Epidermal melanocyte (primary cell): ENCODE measurements at regions not wholly inside any gene's neighbourhood (a gene's known extent, or its start where the extent isn't known, plus 50 kb on each side); places are given as distances from the start of the nearest gene placed in this dataset.
"Not testable (repeated sequence)": the region's sequence is repeated elsewhere in the genome, so short reads cannot be mapped to it uniquely, and the experiment has no call there.

ENCODE experiments used
- DNase-seq: peaks from one replicate; pipeline ENCODE4 v3.0.0; 2011; ENCODE audit warnings: low spot score; ENCODE audit not compliant: insufficient read length

DNA sequence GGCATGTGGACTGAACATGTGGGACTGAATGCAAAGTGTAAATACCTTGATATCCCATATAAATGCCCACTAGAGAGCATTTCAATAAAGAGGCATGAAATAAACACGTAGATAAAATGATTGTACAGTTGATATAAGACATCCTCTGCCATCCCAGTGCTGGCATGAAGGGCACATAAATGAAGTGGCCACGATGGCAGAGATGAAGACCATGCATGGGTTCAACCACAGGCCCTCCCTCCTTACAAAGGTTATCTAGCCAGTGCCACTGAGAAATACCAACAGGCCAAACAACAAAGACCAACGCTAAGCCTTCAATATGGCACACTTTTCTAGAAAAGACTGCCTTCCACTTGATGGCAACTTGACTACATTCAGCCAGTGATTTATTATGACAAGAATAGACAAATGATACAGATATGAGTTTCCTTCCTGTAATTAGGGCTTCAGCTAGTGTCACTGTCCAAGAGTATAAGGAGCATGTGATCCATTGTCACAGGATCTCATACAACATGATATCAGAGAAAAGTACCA, 493.9 kb upstream of the MAP2 start:
- DNase-seq, result no peak

DNA sequence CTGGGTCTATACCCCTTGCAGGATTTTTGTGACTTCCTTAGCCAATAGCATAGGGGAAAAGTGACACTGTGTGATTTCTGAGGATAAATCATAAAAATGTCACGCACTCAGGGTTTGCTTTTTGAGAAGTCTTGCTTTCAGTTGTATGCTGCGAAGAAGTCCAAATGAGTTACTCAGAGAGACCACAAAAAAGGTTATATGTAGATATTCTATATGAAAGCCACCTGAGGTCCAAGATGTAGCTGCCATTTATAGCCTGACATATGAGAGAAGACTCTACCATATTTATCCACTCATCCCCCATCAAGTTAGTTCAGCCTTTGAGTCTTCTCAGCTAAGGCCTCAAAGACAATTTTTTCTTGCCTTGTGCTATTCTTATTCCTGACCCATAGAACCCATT, 488.3 kb upstream of the MAP2 start:
- DNase-seq, result no peak

GRCh38 chr2:208937521-208937920, 486.3 kb upstream of the MAP2 start:
- DNase-seq, result no peak

GRCh38 chr2:208939852-208940251, 484.0 kb upstream of the MAP2 start:
- DNase-seq, result no peak

DNA sequence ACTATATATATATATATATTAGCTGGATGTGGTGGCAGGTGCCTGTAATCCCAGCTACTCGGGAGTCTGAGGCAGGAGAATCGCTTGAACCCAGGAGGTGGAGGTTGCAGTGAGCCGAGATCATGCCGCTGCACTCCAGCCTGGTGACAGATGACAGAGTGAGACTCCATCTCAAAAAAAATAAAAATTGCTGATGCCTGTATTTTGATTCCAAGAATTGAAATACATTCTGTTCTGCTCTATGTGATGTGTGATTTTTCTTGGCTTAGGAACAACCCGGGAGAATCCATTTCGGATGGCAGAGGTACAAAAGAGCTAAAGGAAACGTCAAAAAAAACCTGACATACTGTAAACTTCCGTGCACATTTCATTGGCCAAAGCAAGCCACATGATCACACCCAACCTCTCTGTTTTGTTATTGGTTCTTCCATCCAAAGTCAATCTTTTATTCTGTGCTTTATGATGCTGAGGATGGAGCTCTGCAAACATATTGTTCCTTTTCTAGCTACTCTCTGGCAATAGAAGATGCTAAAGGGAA, 478.1 kb upstream of the MAP2 start:
- DNase-seq, result no peak

- no peak for DNase-seq
Measured at GRCh38 chr2:208948073-208948472, 475.8 kb upstream of the MAP2 start.

- no peak for DNase-seq
Measured at GRCh38 chr2:208970070-208970469, 453.8 kb upstream of the MAP2 start.

- DNase-seq, result no peak
Measured at GRCh38 chr2:208977582-208977981, 446.3 kb upstream of the MAP2 start.

GRCh38 chr2:208978946-208979345, 444.9 kb upstream of the MAP2 start:
- DNase-seq, result no peak

DNA sequence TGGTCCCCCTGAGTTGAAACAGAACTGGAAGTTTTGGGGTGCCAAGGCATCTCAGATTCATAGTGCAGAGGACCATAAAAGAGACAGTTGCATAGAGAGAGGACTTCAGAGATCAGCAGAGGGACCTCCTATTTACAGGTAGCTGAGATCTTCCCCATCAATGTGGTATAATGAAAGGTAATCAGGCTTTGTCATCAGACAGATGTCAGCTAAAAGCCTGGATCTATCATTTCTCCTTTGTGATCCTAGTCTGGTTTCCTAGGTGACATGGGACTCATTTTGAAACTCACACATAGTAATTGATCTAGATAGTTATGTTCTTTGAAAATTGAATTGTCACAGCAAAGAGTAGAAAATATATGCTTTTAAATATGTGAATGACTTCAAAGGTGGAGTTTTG, 443.5 kb upstream of the MAP2 start:
- DNase-seq, result no peak

DNA sequence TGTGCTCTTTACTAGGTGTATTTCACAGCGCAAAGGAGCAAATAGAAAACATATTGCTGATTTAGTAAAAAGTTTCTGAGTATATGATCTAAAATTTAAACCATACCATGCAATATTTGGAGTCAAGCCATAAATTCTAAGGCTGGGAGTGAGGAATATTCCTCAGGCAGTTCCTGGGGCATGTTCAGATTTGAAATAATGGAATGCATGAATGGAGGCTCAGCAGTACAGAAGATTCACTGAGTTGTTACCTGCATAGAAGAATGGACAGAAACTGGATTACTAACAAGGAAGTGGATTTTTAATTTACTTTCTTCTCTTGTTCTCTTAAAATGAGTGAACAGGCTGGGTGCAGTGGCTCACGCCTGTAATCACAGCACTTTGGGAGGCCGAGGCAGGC, 441.0 kb upstream of the MAP2 start:
- no peak for DNase-seq

GRCh38 chr2:208983486-208983885, 440.4 kb upstream of the MAP2 start:
- DNase-seq, result no peak

DNA sequence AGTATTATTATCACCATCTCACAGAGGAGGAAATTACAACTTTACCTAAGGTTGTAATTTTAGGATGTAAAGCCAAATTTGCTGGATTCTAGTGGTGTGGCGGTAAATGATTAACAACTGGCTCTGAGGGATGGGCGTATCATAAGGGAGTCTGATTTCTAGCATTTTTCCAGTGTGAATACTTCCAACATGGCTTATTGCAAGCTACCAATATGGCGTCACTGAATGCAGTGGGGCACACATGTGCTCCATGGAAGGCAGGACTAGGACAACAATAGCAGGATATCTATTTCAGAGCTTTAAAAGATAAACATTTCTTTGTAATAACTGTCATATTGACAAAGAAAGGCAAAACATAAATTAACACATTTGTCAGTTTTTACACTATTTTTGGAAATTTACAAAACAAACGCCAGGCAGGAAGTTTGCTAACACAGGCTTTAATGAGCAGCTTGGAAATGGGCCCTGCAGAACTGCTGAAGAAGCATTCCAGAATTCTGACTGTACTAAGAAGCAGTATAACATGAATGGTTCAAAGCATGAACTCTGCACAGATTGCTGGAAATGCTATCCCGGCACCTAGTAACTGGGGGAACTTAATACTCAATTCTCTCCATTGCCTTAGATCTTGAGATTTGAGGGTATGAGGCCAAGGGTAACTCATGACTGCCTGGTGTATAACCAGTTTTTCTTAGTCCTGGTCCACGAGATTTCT, 439.3 kb upstream of the MAP2 start:
- no peak for DNase-seq

GRCh38 chr2:208985644-208986043, 438.2 kb upstream of the MAP2 start:
- no peak for DNase-seq

DNA sequence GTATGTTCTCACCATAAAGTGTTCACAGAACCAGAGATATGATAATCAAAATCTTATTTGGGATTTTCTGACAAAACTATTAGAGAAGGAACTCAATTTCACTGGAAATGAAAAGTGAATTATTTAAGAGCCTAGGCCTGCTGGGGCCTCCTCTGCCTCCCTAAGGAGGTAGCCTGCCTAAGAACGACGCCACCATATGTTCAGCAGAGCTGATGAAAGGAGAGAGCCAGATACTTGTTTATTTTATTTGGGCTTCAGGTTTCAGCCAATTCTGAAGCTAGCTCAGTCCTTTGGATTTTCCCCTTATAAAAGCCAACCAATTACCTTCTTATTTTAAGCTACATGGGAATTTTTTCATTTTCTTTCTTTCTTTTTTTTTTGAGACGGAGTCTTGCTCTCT, 433.1 kb upstream of the MAP2 start:
- DNase-seq, result no peak

DNA sequence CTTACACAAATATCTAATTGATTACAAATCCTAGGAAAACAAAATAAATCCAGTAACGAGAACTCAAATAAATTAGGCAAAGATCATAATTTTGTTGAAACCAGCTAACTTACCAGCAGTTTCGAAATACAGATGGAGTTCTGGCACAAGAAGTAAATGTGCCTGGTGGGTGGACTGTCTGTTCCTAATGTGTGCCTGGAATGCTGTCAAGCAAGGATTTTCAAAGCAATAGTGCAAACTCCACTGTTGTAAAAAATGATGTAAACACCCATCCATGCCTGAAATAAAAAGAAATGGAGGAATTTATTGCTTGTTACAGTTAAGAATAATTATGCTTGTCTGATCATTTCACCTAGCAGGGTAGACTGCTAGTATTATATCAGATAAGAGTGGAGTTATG, 423.9 kb upstream of the MAP2 start:
- no peak for DNase-seq

DNA sequence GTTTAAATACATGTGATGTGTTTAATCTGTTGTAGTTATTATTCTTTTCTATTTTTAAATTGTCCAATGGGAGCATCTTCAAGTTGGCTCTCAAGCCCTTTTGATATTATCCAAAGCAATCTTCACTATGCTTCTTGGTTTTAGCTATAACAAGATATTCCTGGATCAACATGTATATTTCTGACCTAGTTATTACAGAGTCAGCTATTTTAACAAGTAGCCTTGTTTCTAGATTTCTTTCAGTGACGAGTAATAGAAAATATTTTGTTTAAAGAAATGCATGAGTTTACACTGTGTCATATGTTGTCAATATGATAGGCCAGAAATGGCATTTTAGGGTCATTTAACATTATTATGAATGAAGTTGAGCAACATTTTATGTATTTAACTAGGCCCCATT, 421.8 kb upstream of the MAP2 start:
- no peak for DNase-seq

DNA sequence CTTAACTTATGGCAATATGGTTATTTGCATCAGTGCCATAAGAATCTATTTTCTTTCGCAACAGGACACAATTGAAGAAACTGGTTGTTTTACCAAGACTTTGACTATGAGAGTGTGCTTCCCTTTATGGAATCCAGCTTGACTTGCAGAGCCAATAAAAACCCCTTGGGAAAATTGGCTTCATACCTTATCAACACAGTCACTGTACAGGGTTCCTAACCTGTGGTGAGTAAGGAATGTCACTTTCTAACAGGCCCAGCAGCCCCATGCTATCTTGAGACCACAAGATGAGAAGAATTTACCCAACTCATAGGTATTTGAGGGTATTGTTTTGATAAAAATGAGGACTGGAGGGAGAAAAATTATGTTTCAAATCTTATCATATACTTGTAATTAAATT, 418.5 kb upstream of the MAP2 start:
- no peak for DNase-seq

DNA sequence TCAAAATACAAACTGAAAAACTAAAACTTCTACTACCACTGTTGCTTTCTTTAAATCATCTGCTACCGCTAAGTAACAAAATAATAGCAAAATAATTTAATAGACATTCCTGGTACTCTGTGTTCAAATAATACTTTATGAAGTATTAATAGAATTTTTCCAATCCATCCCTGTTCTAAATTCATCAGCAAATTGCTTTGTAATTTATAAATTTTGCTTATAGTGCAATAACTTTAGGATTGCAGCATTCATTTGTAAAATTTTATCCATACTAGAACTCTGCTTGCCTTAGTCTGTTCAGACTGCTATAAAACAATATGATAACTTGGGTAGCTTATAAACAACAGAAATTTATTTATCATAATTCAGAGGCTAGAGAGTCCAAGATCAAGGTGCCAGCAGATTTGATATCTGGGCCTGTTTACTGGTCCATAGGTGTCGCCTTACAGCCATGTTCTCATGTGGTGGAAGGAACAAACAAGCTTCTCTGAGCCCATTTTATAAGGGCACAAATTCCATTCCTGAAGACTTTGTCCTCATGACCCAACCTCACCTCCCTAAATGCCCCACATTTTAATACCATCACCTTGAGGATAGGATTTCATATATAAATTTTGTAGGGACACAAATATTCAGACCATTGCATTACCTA, 415.1 kb upstream of the MAP2 start:
- no peak for DNase-seq

- DNase-seq, result not testable (repeated sequence)
Measured at GRCh38 chr2:209018633-209019032, 405.2 kb upstream of the MAP2 start.

- DNase-seq, result no peak
Measured at GRCh38 chr2:209029249-209029648, 394.6 kb upstream of the MAP2 start.

DNA sequence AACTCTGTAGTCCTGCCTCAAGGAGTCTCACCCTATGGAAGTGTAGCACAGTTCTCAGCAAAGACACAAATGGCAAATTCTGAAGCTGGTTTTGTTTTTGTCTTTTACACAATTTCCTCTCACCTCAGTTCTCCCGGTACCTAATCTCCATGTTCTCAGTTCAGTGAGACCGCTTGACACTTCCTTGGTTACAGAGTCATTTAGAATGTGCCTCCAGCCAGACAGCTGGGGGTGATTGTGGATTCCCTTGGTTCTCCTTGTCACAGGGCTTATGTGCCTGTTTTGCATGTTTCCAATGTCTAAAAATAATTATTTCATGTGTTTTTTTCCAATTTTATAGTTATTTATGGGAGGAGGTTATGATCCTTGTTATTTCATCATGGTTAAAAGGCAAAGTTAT, 379.5 kb upstream of the MAP2 start:
- DNase-seq, result no peak

DNA sequence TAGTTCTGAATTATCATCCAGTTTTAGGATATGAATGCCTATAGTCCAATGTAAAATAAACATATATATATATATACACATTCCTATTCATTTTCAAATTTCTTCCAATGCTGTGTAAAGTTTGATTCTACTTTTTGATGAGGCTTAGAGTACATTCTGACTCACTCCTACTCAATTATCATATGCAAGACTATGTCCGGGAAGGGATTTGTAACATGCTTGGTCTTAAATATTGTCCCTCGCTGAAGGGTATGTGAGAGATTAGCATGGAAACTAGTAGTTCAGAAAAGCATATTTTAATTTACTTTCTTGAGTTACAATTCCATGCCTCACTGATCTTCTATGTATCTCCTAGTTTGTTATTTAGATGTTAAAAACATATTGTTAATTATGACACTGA, 377.7 kb upstream of the MAP2 start:
- DNase-seq, result no peak
